GM19043 (cell line): ENCODE measurements at regions not wholly inside any gene's neighbourhood (a gene's known extent, or its start where the extent isn't known, plus 50 kb on each side); places are given as distances from the start of the nearest gene placed in this dataset.

Experiments used
- ATAC-seq: cut with Tn5 transposase; IDR thresholded peaks from one replicate; pipeline ENCODE4 v1.9.1; 2021; ENCODE audit warnings: low read depth; ENCODE audit not compliant: unreplicated experiment

- ATAC-seq = no peak
These were observed 200.5 kb upstream of the ANO3 start for GRCh38 chr11:26131406-26131805.

GRCh38 chr11:26134053-26134452 is 197.9 kb upstream of the ANO3 start:
- ATAC-seq = no peak

DNA sequence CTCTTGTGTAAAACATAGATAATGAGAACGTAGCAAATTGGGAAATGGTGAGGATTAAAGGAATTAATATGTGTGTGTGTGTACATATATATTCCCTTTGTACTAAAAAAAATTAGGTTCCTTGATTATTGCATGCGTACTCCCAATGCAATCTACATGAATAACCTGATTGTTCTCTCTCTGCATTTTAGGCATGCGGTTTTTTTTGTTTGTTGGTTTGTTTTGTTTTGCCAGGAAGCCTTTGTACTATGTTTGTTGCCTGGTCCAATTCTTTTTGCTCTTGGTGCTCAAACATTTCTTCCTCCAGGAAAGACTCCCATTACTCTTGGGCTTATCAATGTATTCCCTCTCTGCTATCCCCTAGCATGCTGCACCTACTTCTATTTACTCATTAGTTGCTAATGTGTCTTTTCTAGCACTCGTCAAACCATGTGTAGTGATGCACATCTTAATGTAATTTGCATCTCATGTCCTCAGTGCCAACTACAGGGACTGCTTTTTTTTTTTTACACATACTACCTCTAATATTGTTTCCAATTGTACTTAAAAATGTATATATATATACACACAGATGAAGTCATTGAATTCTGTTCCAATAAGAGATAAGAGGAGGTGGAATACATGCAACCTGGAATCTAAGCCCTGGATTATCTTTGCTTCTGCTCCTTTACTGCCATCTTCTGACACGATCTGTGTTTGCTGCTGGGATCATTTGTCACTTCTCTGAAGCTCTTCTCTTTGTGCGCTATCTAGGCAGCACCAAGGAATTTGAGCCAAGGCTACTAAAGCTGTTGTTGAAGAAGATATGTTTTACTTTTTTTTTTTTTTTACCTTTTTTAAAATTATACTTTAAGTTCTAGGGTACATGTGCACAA is 197.2 kb upstream of the ANO3 start:
- peak; percentile 64 for ATAC-seq

DNA sequence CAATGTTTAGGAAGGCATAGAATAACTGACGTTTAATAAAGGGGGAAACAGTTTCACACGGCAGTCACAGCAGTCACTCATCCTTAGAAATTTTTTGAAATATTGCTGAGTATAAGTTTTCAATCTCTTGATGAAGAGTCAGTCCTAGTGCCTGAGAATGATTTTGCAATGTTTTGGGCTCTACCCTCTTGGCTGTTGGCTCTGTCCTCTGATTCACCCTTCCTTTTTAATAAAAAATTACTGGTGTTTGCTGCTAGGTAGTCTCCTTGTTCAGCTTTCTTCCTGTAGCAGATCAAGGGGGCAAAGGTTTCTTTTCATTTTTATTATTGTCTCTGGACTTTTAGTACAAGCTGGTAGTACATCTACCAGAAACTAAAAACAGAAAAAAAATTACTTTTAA is 194.3 kb upstream of the ANO3 start:
- ATAC-seq = no peak

- no peak for ATAC-seq
These were observed 189.0 kb upstream of the ANO3 start for GRCh38 chr11:26142891-26143290.

GRCh38 chr11:26143566-26144290 is 188.2 kb upstream of the ANO3 start:
- ATAC-seq = no peak

GRCh38 chr11:26144291-26144690 is 187.6 kb upstream of the ANO3 start:
- ATAC-seq = no peak

DNA sequence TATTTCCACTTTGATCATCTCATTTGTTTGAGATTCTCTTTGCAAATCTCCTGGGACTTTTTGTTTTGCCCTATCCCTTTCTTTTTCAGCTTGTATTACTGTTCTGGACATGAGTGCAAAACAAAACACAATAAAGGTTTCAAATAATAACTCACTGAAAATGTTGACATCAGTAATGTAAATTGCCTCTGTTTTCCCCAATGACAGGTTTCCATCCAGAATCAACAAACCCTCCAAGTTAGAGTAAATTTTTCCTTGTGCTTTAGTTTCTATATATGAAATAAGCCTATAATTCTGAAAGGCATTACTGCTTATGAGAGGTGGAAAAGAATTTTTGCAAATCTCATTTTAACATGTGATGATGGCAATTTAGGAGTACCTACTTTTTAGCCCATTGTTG is 187.0 kb upstream of the ANO3 start:
- ATAC-seq = no peak

GRCh38 chr11:26149585-26149984 is 182.3 kb upstream of the ANO3 start:
- no peak for ATAC-seq

DNA sequence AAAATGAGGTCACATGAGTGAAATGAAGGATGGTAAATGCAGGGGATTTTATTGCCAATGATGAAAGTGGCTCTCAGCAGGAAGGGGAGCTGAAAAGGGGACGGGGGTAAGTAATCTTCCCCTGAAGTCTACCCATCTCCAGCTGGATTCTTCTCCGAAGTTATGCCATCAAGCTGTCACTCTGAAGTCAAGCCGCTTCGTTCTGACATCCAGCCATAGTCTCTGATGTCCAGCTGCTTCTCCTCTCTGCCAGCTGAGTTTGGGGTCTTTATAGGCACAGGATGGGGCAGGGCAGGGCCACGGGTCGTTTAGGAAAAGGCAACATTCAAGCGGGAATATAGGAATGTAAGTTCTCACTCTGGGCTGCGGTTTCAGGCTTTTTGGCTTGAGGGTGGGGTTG is 181.9 kb upstream of the ANO3 start:
- ATAC-seq = no peak

GRCh38 chr11:26158251-26158650 is 173.7 kb upstream of the ANO3 start:
- ATAC-seq = no peak

GRCh38 chr11:26162291-26162690 is 169.6 kb upstream of the ANO3 start:
- no peak for ATAC-seq

GRCh38 chr11:26186389-26186788 is 145.5 kb upstream of the ANO3 start:
- no peak for ATAC-seq

DNA sequence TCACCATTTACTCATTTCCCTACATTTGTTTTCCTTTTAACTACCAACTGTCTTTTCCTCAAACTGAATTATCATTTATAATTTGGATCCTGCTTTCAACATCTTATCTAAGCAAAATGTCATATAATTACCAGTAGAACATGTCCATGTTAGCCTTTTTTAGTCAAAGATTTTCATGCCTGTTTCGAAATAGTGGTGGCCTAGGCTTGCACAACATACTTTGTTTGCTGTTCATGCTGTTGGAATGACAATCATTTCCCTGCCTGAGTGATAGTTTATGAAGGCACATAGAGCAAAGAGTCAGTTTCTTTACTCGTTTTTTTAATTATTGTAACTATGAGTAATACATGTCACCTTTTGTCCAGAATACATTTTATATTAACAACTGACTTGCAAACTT is 144.3 kb upstream of the ANO3 start:
- no peak for ATAC-seq

DNA sequence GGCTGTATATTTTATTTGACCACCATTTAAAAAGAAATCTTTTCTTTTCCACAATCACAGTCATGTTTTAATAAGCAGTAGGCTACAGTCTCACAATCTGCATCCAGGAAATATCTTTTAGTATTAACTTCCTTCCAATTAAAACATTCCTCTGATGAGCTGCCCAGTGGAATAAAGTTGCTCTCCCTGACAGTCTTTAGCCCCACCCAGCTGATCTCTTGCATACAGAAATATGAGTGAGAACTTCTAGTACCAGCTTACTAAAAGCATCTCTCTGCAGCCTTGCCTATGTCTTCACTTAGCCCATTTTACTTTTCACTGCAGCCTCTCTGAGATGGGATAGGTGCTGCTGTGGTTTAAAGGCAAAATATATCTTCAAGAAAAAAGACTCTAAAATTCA is 143.4 kb upstream of the ANO3 start:
- no peak for ATAC-seq

- ATAC-seq = no peak
These were observed 140.7 kb upstream of the ANO3 start for GRCh38 chr11:26191193-26191592.

GRCh38 chr11:26193694-26194365 is 138.1 kb upstream of the ANO3 start:
- ATAC-seq = no peak

DNA sequence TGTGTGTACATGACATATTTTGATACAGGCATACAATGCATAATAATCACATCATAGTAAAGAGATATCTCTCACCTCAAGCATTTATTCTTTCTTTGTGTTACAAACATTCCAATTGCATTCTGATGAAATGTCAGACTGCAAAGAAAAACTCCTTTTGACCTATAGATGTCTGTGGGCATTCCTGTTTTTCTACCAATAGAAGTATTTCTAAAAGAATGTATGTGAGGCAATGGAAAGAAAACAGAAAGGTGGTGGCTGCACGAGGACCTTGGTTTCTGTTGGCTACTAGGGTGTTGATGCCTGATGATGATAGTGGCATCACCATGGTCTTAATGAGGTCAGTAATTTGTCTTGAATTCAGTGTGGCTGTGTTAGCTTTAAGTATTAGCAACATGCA is 137.0 kb upstream of the ANO3 start:
- no peak for ATAC-seq

DNA sequence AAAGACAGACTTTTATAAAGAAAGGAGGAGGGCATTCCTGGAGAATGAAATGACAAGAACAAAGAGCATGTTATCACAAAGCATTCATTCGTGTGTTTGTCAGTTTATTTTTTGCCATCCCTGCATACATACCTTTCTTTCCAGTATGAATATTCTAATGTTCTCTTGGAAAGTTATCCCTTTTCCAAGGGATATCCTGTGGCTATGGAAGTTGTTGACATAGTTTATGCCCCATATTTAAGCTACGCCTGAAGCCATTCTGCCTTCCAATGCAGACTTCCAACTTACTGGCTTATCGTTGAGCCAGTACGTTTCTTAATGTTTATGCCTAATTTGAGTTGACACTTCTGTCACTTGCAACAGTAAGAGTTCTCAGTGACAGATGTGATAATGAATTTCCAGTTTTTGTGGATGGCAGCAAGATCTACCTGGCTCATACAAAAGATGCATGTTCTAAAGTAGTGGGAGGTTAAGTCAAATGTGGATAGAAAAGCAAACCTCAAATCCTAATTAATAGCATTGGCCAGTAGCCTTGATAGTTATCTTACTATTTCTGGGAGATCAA is 133.3 kb upstream of the ANO3 start:
- no peak for ATAC-seq

DNA sequence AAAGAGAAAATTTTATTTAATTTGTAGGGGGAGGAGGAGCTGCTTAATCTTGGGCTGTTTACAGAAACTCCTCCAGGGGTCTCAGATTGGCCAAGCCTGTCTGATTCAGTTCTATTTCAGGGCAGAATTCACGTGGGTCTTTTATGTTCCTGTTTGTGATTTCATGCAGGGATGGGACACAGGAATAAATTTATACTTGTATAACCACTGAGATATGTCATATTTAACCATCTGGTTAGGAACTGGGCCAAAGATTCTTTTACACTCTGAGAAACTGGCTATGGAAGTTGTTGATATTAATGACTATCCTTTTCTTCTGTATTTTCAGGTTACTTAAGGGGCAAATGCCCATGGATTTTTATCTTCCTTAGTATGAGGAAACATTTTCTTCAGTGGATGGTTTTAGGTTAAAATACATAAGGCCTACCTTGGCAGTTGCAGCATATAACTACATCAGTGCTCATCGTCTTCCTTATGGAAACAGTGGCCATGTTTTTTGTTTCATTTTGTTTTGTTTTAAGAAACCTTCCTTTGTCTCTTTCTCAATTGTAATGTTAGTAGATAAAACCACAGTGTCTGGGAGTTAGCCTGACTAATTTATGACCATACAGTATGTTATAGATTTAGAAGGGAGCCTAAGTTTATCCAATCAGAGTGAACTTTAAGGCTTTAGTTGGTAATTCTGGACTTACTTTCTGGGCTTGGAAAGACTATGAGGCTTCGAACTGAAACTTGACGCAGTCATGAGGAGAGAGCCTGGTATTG is 132.4 kb upstream of the ANO3 start:
- no peak for ATAC-seq
